HCT116 (cell line): ENCODE measurements at regions not wholly inside any gene's neighbourhood (a gene's known extent, or its start where the extent isn't known, plus 50 kb on each side); places are given as distances from the start of the nearest gene placed in this dataset.

ENCODE experiments used
- ATAC-seq: fragments of 200-7000 bp; cut with Tn5 transposase; 2 replicates; pipeline ENCODE4 v1.9.1; 2020; ENCODE audit warnings: mild to moderate bottlenecking, moderate library complexity
- BruUV-seq: library from RNA; stranded (reverse); fragments of 400-500 nt; replicated peaks from 2 replicates; lab custom pipeline; 2021; lab: Mats Ljungman, UMichigan
- CTCF ChIA-PET: fragments of 300-600 bp; sonication (Branson Sonifier 250); formaldehyde crosslinking; loops from one replicate; lab custom pipeline; 2021; ENCODE audit warnings: antibody characterized with exemption; lab: Charles Lee
- POLR2A ChIA-PET: fragments of 300-600, 350-600 bp; sonication (Branson Sonifier 250); formaldehyde crosslinking; loops from one replicate; lab custom pipeline; 2021; ENCODE audit warnings: antibody characterized with exemption; lab: Charles Lee
- RAD21 ChIA-PET, 2 experiments: fragments of 300-600 bp; sonication (Branson Sonifier 250); formaldehyde crosslinking; loops; one replicate each; lab custom pipeline; 2023; ENCODE audit warnings: low total read pairs in 2 of 2; ENCODE audit not compliant: uncharacterized antibody in 2 of 2, unreplicated experiment in 2 of 2, low non-redundant PET in 1 of 2; lab: Charles Lee
- DNase-seq: peaks from one replicate; pipeline ENCODE4 v3.0.0-alpha.2; 2010; ENCODE audit warnings: low read depth, low spot score
- H2AFZ ChIP-seq: fragments of 200-600 bp; shearing (Covaris generic), sonication (generic); 2 replicates; pipeline ENCODE4 v1.6.1; 2017; ENCODE audit warnings: low read depth, mixed run types, mixed read lengths, antibody characterized with exemption, low read length; ENCODE audit not compliant: poor library complexity, severe bottlenecking
- H3K27ac ChIP-seq: 2 replicates; pipeline ENCODE4 v1.5.1; 2012; ENCODE audit warnings: low read depth, low read length
- H3K27me3 ChIP-seq: fragments of 200-600 bp; sonication (generic); 2 replicates; pipeline ENCODE4 v1.6.1; 2016; ENCODE audit warnings: mixed run types, low read length, mixed read lengths; ENCODE audit not compliant: insufficient read depth
- H3K36me3 ChIP-seq, 2 experiments: fragments of 200-500 bp in 1 of 2; fragments of 200-600 bp in 1 of 2; sonication (Bioruptor generic) in 1 of 2; sonication (generic) in 1 of 2; 2 replicates each; pipeline versions ENCODE4 v1.5.1 to v1.6.1; 2014 to 2016; ENCODE audit warnings: low read length in 2 of 2, inconsistent platforms in 1 of 2, mixed read lengths in 1 of 2, mixed run types in 1 of 2; ENCODE audit not compliant: insufficient read depth in 2 of 2, control insufficient read depth in 1 of 2
- H3K4me1 ChIP-seq, 2 experiments: fragments of 200-600 bp in 1 of 2; sonication (generic) in 1 of 2; 2 replicates each; pipeline versions ENCODE4 v1.5.1 to v1.6.1; 2012 to 2017; ENCODE audit warnings: low read length in 2 of 2, inconsistent platforms in 1 of 2, mild to moderate bottlenecking in 1 of 2, mixed read lengths in 1 of 2, mixed run types in 1 of 2, moderate library complexity in 1 of 2; ENCODE audit not compliant: insufficient read depth in 2 of 2, control insufficient read depth in 1 of 2
- H3K4me2 ChIP-seq: fragments of 200-600 bp; sonication (generic); 2 replicates; pipeline ENCODE4 v1.6.1; 2017; ENCODE audit warnings: mixed run types, low read length, mixed read lengths
- H3K4me3 ChIP-seq, 2 experiments: fragments of 200-600 bp in 1 of 2; sonication (generic) in 1 of 2; replicated peaks in 1 of 2; 2 replicates each; pipeline ENCODE4 v1.5.1; 2011 to 2016; ENCODE audit warnings: low read length in 2 of 2, control low read depth in 1 of 2, low read depth in 1 of 2, mild to moderate bottlenecking in 1 of 2, mixed read lengths in 1 of 2, mixed run types in 1 of 2
- H3K79me2 ChIP-seq: fragments of 200-600 bp; sonication (generic); 2 replicates; pipeline ENCODE4 v1.6.1; 2017; ENCODE audit warnings: mild to moderate bottlenecking, mixed run types, low read length, moderate library complexity, mixed read lengths; ENCODE audit not compliant: insufficient read depth
- H3K9ac ChIP-seq: fragments of 200-600 bp; sonication (generic); 2 replicates; pipeline ENCODE4 v1.6.1; 2016; ENCODE audit warnings: low read length, mixed read lengths
- H3K9me2 ChIP-seq: fragments of 200-600 bp; sonication (generic), shearing (Covaris generic); 2 replicates; pipeline ENCODE4 v1.6.1; 2017; ENCODE audit warnings: mixed run types, mild to moderate bottlenecking, moderate library complexity; ENCODE audit not compliant: insufficient read depth
- H3K9me3 ChIP-seq, 2 experiments: fragments of 200-500 bp in 1 of 2; fragments of 200-600 bp in 1 of 2; sonication (Bioruptor generic) in 1 of 2; sonication (generic) in 1 of 2; 2 replicates each; pipeline ENCODE4 v1.6.1; 2014 to 2017; ENCODE audit warnings: low read length in 2 of 2, mixed read lengths in 2 of 2, inconsistent platforms in 1 of 2, low read depth in 1 of 2, mild to moderate bottlenecking in 1 of 2, mixed run types in 1 of 2, moderate library complexity in 1 of 2; ENCODE audit not compliant: control insufficient read depth in 1 of 2, insufficient read depth in 1 of 2
- H4K20me1 ChIP-seq: fragments of 200-600 bp; sonication (generic), shearing (Covaris generic); 2 replicates; pipeline ENCODE4 v1.6.1; 2017; ENCODE audit warnings: mixed run types, mild to moderate bottlenecking, moderate library complexity; ENCODE audit not compliant: insufficient read depth
- ATF3 ChIP-seq: IDR thresholded peaks from 2 replicates; pipeline ENCODE4 v1.6.1; 2012
- CBX3 ChIP-seq: IDR thresholded peaks from 2 replicates; pipeline ENCODE4 v1.6.1; 2012; ENCODE audit warnings: low read depth
- EGR1 ChIP-seq: IDR thresholded peaks from 2 replicates; pipeline ENCODE4 v1.6.1; 2012; ENCODE audit warnings: low read depth
- EZH2 ChIP-seq: fragments of 200-600 bp; sonication (generic); IDR thresholded peaks from 2 replicates; pipeline ENCODE4 v1.6.1; 2017; ENCODE audit warnings: antibody characterized with exemption, mixed run types
- EZH2phosphoT487 ChIP-seq: fragments of 200-600 bp; IDR thresholded peaks from 2 replicates; pipeline ENCODE4 v1.6.1; 2018; ENCODE audit warnings: antibody characterized with exemption, borderline replicate concordance
- FOSL1 ChIP-seq: IDR thresholded peaks from 2 replicates; pipeline ENCODE4 v1.6.1; 2012; ENCODE audit warnings: low read depth
- MAX ChIP-seq: IDR thresholded peaks from 2 replicates; pipeline ENCODE4 v1.6.1; 2012
- POLR2A ChIP-seq: IDR thresholded peaks from 2 replicates; pipeline ENCODE4 v1.7.0; 2011; ENCODE audit warnings: borderline replicate concordance; ENCODE audit not compliant: insufficient read depth, insufficient read length; ENCODE audit errors: extremely low read depth
- RAD21 ChIP-seq: IDR thresholded peaks from 2 replicates; pipeline ENCODE4 v1.6.1; 2012; ENCODE audit warnings: low read depth, mild to moderate bottlenecking
- SIN3A ChIP-seq: IDR thresholded peaks from 2 replicates; pipeline ENCODE4 v1.6.1; 2012; ENCODE audit warnings: low read depth
- TCF7L2 ChIP-seq: IDR thresholded peaks from 2 replicates; pipeline ENCODE4 v1.7.0; 2011; ENCODE audit warnings: borderline replicate concordance, inconsistent platforms; ENCODE audit not compliant: insufficient read depth, insufficient read length; ENCODE audit errors: extremely low read depth
- ZBTB33 ChIP-seq: IDR thresholded peaks from 2 replicates; pipeline ENCODE4 v1.6.1; 2011; ENCODE audit warnings: mild to moderate bottlenecking, low read length, moderate library complexity; ENCODE audit not compliant: insufficient replicate concordance; ENCODE audit errors: extremely low read depth
- ZNF274 ChIP-seq: fragments of 200-500 bp; sonication (Bioruptor generic); IDR thresholded peaks from 2 replicates; pipeline ENCODE4 v1.6.1; 2014; ENCODE audit warnings: mild to moderate bottlenecking, low read depth, low read length, inconsistent platforms
- intact Hi-C: fragments of 100-400 bp; cut with micrococcal nuclease; formaldehyde crosslinking; loops from 2 replicates; pipeline ENCODE4 v1.10.0; 2022

- Histone ChIP-seq H3K27ac (no peak overlapping the region), H3K9me3 (no peaks in the 10 kb centered on the region), H3K4me2 (no peak overlapping the region)
- TF ChIP-seq CBX3, result no peak
- TF ChIP-seq ATF3, result no peak
- TF ChIP-seq EZH2, result no peak
- TF ChIP-seq FOSL1, result no peak
- TF ChIP-seq EZH2phosphoT487, result no peak
- TF ChIP-seq MAX, result no peak
- no peak for TF ChIP-seq SIN3A
- TF ChIP-seq ZNF274, result no peak
- no peak for TF ChIP-seq RAD21
- TF ChIP-seq POLR2A, result no peak
- TF ChIP-seq TCF7L2, result no peak
- TF ChIP-seq ZBTB33, result no peak
- TF ChIP-seq EGR1, result no peak
- TF ChIP-seq, all 23 proteins: peak for 0
- Histone ChIP-seq H3K4me1 (no peaks in the 10 kb centered on the region), H4K20me1 (no peaks in the 10 kb centered on the region), H3K27me3 (peaks cover 33% of the 10 kb centered on the region), H3K4me3 (no peak overlapping the region), H3K36me3 (no peaks in the 10 kb centered on the region), H2AFZ (no peak overlapping the region), H3K79me2 (no peaks in the 10 kb centered on the region), H3K9me2 (no peaks in the 10 kb centered on the region), H3K9ac (no peak overlapping the region)
- no TSS peak for BruUV-seq
- ATAC-seq, result no peak
- CTCF ChIA-PET, result no interaction called here
- POLR2A ChIA-PET, result no interaction called here
- DNase-seq, result no peak
- intact Hi-C loops, result no loop called here
- RAD21 ChIA-PET, result no interaction called here
These were observed 112.0 kb upstream of the SRSF6 start for GRCh38 chr20:43345676-43346075.
